ENCODE measurements at regions not wholly inside any gene's neighbourhood (a gene's known extent, or its start where the extent isn't known, plus 50 kb on each side); places are given as distances from the start of the nearest gene placed in this dataset.

DNA sequence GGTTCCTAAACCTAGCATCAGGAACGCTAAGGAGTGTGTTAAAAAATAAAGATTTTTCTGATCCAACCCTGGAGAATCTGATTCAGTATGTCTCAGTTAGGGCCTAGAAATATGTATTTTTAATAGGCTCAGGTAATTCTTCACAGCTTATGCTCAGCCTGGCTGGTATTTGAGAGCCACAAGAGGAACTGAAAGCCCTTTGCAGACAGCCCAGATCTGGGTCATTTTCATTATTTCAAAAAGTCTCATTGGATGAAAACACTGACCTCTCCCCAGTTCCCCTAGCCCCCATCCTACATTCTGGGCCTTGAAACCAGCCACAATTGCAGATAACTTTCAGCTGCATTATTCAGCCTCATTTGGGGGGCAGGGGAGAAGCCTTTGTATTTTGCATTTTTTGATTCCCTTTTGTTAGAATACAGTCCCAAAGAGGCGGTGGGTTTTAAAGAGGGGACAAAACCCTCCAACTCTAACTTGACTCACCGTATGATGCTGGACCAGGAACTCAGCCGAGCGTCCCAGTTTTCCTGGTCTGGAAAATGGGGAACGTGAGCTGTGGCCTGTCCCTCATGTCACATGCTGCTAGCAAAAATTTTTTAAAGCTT is 66.0 kb upstream of the LARGE1 start:
- TF ChIP-seq, protein P1, sequence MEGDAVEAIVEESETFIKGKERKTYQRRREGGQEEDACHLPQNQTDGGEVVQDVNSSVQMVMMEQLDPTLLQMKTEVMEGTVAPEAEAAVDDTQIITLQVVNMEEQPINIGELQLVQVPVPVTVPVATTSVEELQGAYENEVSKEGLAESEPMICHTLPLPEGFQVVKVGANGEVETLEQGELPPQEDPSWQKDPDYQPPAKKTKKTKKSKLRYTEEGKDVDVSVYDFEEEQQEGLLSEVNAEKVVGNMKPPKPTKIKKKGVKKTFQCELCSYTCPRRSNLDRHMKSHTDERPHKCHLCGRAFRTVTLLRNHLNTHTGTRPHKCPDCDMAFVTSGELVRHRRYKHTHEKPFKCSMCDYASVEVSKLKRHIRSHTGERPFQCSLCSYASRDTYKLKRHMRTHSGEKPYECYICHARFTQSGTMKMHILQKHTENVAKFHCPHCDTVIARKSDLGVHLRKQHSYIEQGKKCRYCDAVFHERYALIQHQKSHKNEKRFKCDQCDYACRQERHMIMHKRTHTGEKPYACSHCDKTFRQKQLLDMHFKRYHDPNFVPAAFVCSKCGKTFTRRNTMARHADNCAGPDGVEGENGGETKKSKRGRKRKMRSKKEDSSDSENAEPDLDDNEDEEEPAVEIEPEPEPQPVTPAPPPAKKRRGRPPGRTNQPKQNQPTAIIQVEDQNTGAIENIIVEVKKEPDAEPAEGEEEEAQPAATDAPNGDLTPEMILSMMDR (IDR thresholded peaks at IDR 0.05): no peak
- TF ChIP-seq POLR2A (IDR thresholded peaks at IDR 0.05): no peak

All from body of pancreas (tissue), 4 donors.